ENCODE measurements at regions not wholly inside any gene's neighbourhood (a gene's known extent, or its start where the extent isn't known, plus 50 kb on each side); places are given as distances from the start of the nearest gene placed in this dataset.
"Not testable (repeated sequence)": the region's sequence is repeated elsewhere in the genome, so short reads cannot be mapped to it uniquely, and the experiment has no call there.

DNA sequence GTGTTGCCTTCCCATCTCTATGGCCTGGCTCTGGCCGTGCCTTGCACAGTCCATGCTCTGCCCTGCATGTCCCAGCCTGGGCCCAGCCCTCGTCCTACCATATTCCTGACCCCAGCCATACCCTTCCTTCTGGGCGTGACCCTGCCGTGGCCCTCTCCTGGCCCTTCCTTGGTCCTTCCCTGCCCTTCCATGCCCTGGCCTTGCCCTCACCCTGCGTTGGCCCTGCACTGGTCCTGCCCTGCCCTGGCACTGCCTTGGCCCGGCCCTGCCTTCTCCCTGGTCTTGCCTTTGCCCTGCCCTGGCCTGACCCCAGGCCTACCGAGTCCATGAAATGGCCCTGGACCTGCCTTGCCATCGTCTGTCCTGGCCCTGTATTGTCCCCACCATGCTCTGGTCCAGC lies 1561.8 kb downstream of the RPIA start:
- not testable (repeated sequence) for TF ChIP-seq ISL1 (CRISPR knock-in tag; IDR thresholded peaks at IDR 0.05); PPARA (CRISPR knock-in tag; IDR thresholded peaks at IDR 0.05; ENCODE audit: borderline replicate concordance); TCF4 (CRISPR knock-in tag; IDR thresholded peaks at IDR 0.05; ENCODE audit: borderline replicate concordance); OSR1 (CRISPR knock-in tag; IDR thresholded peaks at IDR 0.05); RARB (CRISPR knock-in tag; IDR thresholded peaks at IDR 0.05); ZNF8 (CRISPR knock-in tag; IDR thresholded peaks at IDR 0.05); SNAI2 (CRISPR knock-in tag; IDR thresholded peaks at IDR 0.05); ZNF70 (CRISPR knock-in tag; IDR thresholded peaks at IDR 0.05); ZC3H10 (CRISPR knock-in tag; IDR thresholded peaks at IDR 0.05); ZFP3 (CRISPR knock-in tag; IDR thresholded peaks at IDR 0.05)
- TF ChIP-seq, protein P1, sequence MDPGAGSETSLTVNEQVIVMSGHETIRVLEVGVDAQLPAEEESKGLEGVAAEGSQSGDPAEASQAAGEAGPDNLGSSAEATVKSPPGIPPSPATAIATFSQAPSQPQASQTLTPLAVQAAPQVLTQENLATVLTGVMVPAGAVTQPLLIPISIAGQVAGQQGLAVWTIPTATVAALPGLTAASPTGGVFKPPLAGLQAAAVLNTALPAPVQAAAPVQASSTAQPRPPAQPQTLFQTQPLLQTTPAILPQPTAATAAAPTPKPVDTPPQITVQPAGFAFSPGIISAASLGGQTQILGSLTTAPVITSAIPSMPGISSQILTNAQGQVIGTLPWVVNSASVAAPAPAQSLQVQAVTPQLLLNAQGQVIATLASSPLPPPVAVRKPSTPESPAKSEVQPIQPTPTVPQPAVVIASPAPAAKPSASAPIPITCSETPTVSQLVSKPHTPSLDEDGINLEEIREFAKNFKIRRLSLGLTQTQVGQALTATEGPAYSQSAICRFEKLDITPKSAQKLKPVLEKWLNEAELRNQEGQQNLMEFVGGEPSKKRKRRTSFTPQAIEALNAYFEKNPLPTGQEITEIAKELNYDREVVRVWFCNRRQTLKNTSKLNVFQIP (CRISPR knock-in tag; IDR thresholded peaks at IDR 0.05; ENCODE audit: borderline replicate concordance, low read depth): not testable (repeated sequence)
- TF ChIP-seq, protein P2, sequence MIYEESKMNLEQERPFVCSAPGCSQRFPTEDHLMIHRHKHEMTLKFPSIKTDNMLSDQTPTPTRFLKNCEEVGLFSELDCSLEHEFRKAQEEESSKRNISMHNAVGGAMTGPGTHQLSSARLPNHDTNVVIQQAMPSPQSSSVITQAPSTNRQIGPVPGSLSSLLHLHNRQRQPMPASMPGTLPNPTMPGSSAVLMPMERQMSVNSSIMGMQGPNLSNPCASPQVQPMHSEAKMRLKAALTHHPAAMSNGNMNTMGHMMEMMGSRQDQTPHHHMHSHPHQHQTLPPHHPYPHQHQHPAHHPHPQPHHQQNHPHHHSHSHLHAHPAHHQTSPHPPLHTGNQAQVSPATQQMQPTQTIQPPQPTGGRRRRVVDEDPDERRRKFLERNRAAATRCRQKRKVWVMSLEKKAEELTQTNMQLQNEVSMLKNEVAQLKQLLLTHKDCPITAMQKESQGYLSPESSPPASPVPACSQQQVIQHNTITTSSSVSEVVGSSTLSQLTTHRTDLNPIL (CRISPR knock-in tag; IDR thresholded peaks at IDR 0.05; ENCODE audit: low read depth): not testable (repeated sequence)
